KMS-11 (cell line): ENCODE measurements at regions not wholly inside any gene's neighbourhood (a gene's known extent, or its start where the extent isn't known, plus 50 kb on each side); places are given as distances from the start of the nearest gene placed in this dataset.

ENCODE experiments used
- H2AFZ ChIP-seq: fragments of 200-600 bp; sonication (generic); 2 replicates; pipeline ENCODE4 v1.6.1; 2016; ENCODE audit warnings: antibody characterized with exemption, mixed run types, low read depth
- H3K27ac ChIP-seq: fragments of 200-600 bp; sonication (generic); 2 replicates; pipeline ENCODE4 v1.6.1; 2016; ENCODE audit warnings: mild to moderate bottlenecking, mixed run types
- H3K27me3 ChIP-seq: fragments of 200-600 bp; sonication (generic); 2 replicates; pipeline ENCODE4 v1.6.1; 2017; ENCODE audit warnings: mild to moderate bottlenecking, low read depth, mixed run types, moderate library complexity; ENCODE audit not compliant: insufficient read depth
- H3K36me3 ChIP-seq: fragments of 200-600 bp; sonication (generic); 2 replicates; pipeline ENCODE4 v1.6.1; 2017; ENCODE audit warnings: mild to moderate bottlenecking, mixed run types; ENCODE audit not compliant: insufficient read depth
- H3K4me1 ChIP-seq: fragments of 200-600 bp; sonication (generic); 2 replicates; pipeline ENCODE4 v1.6.1; 2016; ENCODE audit warnings: mild to moderate bottlenecking, low read depth, mixed run types; ENCODE audit not compliant: poor library complexity, severe bottlenecking
- H3K4me2 ChIP-seq: fragments of 200-600 bp; sonication (generic); 2 replicates; pipeline ENCODE4 v1.7.0; 2016; ENCODE audit warnings: mild to moderate bottlenecking, mixed run types
- H3K4me3 ChIP-seq: fragments of 200-600 bp; sonication (generic); IDR thresholded peaks from 2 replicates; pipeline ENCODE4 v1.6.1; 2017; ENCODE audit warnings: low read depth, low read length, mixed read lengths; ENCODE audit not compliant: insufficient read depth
- H3K79me2 ChIP-seq: fragments of 200-600 bp; sonication (generic); 2 replicates; pipeline ENCODE4 v1.6.1; 2016; ENCODE audit warnings: low read depth, mixed run types; ENCODE audit not compliant: insufficient read depth
- H3K9ac ChIP-seq: fragments of 200-600 bp; sonication (generic); 2 replicates; pipeline ENCODE4 v1.6.1; 2016; ENCODE audit warnings: mild to moderate bottlenecking, mixed run types
- H4K20me1 ChIP-seq: fragments of 200-600 bp; sonication (generic); 2 replicates; pipeline ENCODE4 v1.6.1; 2016; ENCODE audit warnings: mild to moderate bottlenecking, mixed run types; ENCODE audit not compliant: insufficient read depth
- TF ChIP-seq, protein P1 (sequence below): fragments of 200-600 bp; sonication (generic); conservative IDR thresholded peaks from 2 replicates; pipeline ENCODE4 v1.6.1; 2017; ENCODE audit warnings: low read depth, mild to moderate bottlenecking, antibody characterized with exemption, low read length, moderate library complexity, mixed read lengths

DNA sequence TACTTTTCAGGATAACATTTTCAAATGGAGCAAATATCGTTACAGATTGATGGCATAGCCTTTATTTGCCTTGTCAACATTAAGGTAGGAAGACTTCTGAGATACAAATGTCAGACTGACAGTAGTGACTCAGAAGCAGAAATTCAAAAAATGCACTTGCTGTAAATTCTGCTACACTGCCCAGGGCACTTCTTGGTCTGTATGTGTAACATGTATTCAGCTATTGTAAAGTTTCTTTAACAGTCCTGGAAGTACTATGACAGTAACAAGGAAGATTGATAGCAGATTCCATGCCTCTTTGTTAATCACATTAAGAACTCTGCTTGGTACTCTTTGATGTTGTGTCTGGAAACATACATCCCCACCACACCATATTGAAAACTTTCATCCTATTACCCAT, 69.6 kb upstream of the PCDH18 start:
- no peak overlapping the region for H3K27ac ChIP-seq
- H3K79me2 ChIP-seq, result no peaks in the 10 kb centered on the region

DNA sequence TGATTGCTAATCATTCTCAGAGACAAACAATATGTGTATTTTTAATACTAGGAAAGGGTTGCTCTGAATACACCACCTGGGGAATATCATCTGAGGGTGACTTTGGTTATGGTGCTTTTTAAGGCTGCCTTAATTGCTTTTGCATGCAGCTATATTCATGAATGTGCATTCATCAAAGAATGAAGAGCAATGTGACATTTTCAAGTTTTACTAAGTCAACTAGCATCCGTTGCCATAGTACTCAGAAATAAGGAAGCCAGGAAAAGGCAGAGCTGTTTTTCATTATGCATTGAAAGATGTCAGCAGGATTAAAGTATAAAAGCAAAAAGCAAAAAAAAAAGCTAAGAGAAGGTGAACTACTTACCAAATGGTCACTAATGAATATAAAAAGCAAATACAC, 67.4 kb upstream of the PCDH18 start:
- Histone ChIP-seq H3K4me1 (no peaks in the 10 kb centered on the region), H3K9ac (no peak overlapping the region), H3K27me3 (no peaks in the 10 kb centered on the region), H3K79me2 (no peaks in the 10 kb centered on the region), H3K4me3 (no peak overlapping the region), H4K20me1 (no peaks in the 10 kb centered on the region), H3K36me3 (no peaks in the 10 kb centered on the region), H3K4me2 (no peak overlapping the region), H3K27ac (no peak overlapping the region), H2AFZ (no peak overlapping the region)
- TF ChIP-seq, protein P1, sequence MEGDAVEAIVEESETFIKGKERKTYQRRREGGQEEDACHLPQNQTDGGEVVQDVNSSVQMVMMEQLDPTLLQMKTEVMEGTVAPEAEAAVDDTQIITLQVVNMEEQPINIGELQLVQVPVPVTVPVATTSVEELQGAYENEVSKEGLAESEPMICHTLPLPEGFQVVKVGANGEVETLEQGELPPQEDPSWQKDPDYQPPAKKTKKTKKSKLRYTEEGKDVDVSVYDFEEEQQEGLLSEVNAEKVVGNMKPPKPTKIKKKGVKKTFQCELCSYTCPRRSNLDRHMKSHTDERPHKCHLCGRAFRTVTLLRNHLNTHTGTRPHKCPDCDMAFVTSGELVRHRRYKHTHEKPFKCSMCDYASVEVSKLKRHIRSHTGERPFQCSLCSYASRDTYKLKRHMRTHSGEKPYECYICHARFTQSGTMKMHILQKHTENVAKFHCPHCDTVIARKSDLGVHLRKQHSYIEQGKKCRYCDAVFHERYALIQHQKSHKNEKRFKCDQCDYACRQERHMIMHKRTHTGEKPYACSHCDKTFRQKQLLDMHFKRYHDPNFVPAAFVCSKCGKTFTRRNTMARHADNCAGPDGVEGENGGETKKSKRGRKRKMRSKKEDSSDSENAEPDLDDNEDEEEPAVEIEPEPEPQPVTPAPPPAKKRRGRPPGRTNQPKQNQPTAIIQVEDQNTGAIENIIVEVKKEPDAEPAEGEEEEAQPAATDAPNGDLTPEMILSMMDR, result no peak

More for the DNA sequence above, 69.6 kb upstream of the PCDH18 start:
- H3K9ac ChIP-seq, result no peak overlapping the region
- no peaks in the 10 kb centered on the region for H3K27me3 ChIP-seq
- no peak overlapping the region for H3K4me3 ChIP-seq
- H3K4me1 ChIP-seq, result no peaks in the 10 kb centered on the region
- no peak overlapping the region for H3K4me2 ChIP-seq
- TF ChIP-seq, protein P1, result no peak
- H2AFZ ChIP-seq, result no peak overlapping the region
- no peaks in the 10 kb centered on the region for H3K36me3 ChIP-seq
- no peaks in the 10 kb centered on the region for H4K20me1 ChIP-seq

DNA sequence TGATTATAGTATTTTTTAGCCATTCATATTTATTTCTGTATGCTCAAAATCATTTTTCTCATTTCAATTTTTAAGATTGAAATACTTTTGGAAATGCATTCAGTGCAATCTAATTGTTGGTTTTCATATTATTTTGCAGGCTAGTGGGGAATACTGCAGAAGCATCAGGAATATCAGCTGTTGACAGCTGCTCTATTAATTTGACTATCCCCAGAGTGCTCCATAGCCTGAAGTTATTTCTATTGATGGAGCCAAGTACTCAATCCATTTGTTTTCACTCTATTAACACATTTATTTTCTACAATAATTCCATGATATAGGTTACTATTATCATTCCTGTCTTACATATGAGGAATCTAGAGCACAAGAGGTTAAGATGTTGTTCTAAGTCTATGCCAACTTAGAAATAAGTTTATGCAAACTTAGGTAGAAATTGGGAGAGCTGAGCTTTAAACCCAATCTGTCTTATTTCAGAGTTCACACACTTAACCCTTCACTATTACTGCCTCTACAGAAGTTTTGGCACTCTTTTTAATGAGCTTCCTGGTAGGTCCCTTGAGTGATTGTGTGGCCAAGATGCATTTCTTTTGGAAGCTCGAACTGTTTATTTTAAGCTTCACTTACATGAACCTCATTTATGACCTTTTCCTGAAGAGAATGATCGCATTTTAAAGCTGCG, 65.6 kb upstream of the PCDH18 start:
- H3K36me3 ChIP-seq, result no peaks in the 10 kb centered on the region
- no peaks in the 10 kb centered on the region for H4K20me1 ChIP-seq
- TF ChIP-seq, protein P1, result no peak
- no peaks in the 10 kb centered on the region for H3K79me2 ChIP-seq
- H2AFZ ChIP-seq, result no peak overlapping the region
- H3K4me3 ChIP-seq, result no peak overlapping the region
- no peak overlapping the region for H3K9ac ChIP-seq
- no peak overlapping the region for H3K4me2 ChIP-seq
- no peak overlapping the region for H3K27ac ChIP-seq
- H3K4me1 ChIP-seq, result no peaks in the 10 kb centered on the region
- H3K27me3 ChIP-seq, result no peaks in the 10 kb centered on the region

DNA sequence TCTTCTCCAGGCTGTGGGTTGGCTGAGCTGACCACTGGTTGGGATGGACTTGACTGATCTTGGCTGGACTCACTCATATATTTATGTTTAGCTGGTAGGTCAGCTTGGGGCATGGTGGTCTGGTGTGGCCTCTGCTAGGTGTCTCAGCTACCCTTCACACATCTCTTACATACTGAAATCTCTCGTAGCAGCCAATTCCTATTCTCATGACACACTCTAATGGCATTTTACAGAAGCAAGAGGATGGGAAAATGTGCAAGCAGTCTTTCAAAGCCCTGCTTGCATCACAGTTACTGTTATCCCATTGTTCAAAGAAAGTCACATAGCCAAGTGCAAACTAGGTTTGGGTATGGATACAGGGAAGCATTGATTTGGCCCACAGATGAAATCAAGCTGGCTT, 55.5 kb upstream of the PCDH18 start:
- Histone ChIP-seq H3K4me1 (no peaks in the 10 kb centered on the region), H2AFZ (no peak overlapping the region), H3K27me3 (no peaks in the 10 kb centered on the region), H3K27ac (no peak overlapping the region), H3K79me2 (no peaks in the 10 kb centered on the region), H4K20me1 (no peaks in the 10 kb centered on the region), H3K4me2 (no peak overlapping the region), H3K4me3 (no peak overlapping the region), H3K9ac (no peak overlapping the region), H3K36me3 (no peaks in the 10 kb centered on the region)
- TF ChIP-seq, protein P1, result no peak
